GM21367 (cell line): ENCODE measurements at regions not wholly inside any gene's neighbourhood (a gene's known extent, or its start where the extent isn't known, plus 50 kb on each side); places are given as distances from the start of the nearest gene placed in this dataset.
"Not testable (repeated sequence)": the region's sequence is repeated elsewhere in the genome, so short reads cannot be mapped to it uniquely, and the experiment has no call there.

Experiments used
- ATAC-seq: cut with Tn5 transposase; IDR thresholded peaks from one replicate; pipeline ENCODE4 v1.9.1; 2021; ENCODE audit not compliant: unreplicated experiment

DNA sequence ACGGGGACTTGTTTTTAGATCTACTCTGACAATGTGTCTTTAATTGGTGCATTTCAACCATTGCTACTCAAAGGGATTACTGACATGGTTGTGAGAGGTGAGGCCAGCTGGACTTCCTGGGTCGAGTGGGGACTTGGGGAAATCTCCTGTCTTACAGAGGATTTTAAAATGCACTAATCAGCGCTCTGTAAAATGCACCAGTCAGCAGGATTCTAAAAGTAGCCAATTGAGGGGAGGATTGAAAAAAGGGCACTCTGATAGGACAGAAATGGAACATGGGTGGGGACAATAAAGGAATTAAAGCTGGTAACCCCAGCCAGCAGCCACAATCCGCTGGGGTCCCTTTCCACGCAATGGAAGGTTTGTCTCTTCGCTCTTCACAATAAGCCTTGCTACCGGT is 122.5 kb upstream of the SNRPN start:
- no peak for ATAC-seq

DNA sequence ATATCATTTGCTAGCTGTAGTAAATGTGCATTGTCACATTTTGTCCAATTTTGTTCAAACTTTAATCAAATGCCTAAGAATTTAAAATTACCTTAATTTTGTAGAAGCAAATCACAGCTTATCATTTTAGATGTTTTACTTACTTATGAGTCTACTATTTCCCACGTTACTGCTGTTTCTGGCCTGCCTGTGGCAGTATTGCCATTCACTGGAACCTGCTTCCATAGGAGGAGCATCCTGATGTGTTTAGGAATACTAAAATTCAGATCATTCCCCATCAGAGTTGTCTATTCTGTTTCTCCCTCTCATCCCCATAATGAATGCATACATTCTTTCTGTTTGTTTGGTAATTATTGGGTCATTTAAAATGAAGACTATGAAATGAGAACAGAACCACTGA is 119.5 kb upstream of the SNRPN start:
- ATAC-seq = no peak

DNA sequence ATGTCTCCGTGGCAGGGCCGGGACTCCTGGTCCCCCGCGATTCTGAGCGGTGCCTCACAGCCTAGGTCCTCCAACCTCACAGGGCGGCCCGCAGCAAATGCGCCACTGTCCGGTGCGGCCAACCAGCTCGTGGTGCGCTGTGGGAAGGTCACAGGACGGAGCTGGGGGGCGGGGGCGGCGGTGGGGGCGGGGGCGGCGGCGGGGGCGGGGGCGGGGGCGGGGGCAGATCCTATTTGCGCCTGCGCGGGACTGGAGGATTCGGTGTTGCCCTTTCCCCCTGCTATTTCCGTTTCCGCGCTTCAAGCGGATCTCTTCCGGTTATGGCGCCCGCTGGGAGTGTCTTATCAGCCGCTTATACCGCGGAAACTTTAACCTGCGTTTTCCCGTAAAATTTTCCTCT is 106.7 kb upstream of the SNRPN start:
- ATAC-seq = no peak

- ATAC-seq = no peak
Observed at GRCh38 chr15:24856397-24857390, 98.1 kb upstream of the SNRPN start.

GRCh38 chr15:24857763-24858162 is 97.0 kb upstream of the SNRPN start:
- ATAC-seq = no peak

GRCh38 chr15:24858183-24858582 is 96.6 kb upstream of the SNRPN start:
- ATAC-seq = not testable (repeated sequence)

DNA sequence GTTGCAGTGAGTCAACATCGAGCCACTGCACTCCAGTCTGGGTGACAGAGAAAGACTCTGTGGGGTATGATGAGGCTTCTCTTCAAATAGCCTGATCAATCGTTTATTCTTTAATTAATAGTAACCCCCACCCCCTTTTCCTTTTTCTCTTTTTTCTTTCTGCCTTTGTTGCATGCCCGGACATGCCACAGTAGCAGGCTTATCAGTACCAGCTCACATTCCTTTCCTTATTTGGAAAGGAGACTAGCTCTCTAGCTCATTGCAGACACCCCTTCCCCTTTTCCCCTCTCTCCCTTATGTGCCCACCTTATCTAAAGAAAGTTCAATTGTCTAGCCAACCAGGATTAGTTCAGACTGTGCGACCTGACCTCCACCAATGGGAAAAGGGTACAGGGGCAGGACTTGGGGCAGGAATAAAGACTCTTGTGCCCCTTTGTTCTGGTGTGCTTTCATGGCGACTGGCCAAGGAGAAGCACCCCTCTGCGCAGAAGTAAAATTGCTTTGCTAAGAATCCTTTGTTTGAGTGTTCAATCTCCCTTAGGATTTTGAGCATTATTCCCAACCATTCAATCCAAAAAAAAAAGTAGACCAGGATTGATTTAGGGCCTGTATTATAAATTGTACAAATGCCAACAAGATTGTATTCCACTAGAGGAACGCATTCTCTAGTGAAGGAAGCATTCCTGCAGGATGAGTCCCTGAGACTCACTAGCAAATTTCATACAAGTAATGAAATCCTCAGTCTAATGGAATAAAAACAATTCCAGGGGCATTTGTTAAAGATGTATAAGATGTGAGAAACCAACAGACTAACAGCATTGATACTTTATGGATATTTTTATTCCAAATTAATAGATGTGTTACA is 95.8 kb upstream of the SNRPN start:
- ATAC-seq = no peak

DNA sequence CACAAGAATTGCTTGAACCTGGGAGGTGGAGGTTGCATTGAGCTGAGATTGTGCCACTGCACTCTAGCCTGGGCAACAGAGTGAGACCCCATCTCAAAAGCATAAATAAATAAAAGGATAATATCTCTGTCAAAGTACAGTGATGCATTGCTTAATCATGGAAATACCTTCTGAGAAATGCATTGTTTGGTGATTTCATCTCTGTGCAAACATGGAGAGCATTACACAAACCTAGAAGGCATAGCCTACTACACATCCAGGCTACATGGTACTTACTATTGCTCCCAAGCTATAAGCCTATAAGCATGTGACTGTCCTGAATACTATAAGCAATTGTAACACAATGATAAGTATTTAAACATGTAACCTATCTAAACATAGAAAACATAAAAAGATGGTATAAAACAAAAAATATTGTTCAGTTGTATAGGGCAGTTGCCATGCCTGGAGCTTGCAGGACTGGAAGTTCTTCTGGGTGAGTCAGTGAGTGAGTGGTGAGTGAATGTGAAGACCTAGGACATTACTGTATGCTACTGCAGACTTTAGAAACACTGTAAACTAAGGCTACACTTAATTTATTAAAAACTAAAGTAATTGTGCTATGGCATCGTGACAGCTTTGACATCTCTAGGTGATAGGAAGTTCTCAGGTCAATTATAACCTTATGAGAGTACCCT is 93.6 kb upstream of the SNRPN start:
- ATAC-seq = no peak

- ATAC-seq = no peak
Observed at GRCh38 chr15:24862726-24863521, 91.9 kb upstream of the SNRPN start.

DNA sequence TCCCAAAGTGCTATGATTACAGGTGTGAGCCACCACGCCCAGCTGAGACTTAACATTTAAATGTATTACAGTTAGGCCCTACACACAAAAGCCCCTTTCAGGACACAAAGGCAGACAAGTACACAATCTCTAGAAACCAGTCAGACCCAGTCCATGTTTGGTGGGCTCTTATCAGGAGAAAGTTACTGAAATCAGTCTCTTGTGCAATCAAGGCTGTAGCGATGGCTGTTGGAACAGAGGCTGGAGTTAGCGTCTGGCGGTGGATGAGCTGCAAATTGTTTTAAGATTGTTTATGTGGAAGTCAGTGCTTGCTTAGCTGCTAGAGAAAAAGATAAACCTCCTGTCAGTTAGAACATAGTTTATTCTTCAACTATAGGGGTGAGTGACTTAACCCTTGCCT is 89.5 kb upstream of the SNRPN start:
- no peak for ATAC-seq

GRCh38 chr15:24877174-24877573 is 77.6 kb upstream of the SNRPN start:
- ATAC-seq = no peak

GRCh38 chr15:24878153-24878552 is 76.6 kb upstream of the SNRPN start:
- no peak for ATAC-seq

- no peak for ATAC-seq
Observed at GRCh38 chr15:24879492-24879891, 75.3 kb upstream of the SNRPN start.

GRCh38 chr15:24880663-24881062 is 74.1 kb upstream of the SNRPN start:
- no peak for ATAC-seq

DNA sequence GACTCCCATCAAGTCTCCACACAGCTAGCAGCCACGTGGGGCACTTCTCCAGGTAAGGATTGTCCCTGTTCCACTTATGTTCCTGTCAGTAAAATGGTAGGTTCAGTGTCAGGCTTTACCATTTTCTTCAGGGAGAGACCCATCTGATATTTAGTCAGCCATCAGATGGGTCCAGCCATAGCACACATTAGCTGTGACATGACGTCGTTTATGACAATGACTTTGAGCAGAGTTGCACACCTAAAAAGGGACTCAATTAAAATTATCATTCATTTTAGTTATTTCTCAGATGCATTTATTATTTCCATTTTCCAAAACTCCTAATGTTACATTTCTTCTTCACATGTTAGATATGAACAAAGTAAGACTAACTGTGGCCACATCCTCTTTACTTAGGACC is 68.2 kb upstream of the SNRPN start:
- ATAC-seq = no peak

GRCh38 chr15:24898715-24899272 is 56.0 kb upstream of the SNRPN start:
- no peak for ATAC-seq

DNA sequence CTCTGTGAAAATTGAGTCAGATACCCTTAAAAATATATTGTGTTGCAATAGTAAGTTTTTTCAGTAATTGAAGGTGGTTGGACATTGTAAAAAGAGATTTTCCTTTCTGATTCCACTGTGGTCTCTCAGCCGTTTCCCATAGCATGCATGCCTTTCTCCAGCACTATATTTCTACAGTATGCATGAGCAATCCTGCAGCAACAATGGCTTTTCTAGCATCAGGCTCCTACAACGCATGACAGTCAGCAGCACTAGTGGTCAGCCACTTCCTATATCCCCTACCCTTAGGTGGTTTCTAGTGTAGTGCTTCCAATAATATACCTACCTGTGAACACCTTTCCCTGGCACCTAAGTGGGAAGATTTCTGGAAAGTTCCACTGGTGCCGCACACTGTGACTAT is 55.4 kb upstream of the SNRPN start:
- no peak for ATAC-seq

- no peak for ATAC-seq
Observed at GRCh38 chr15:24899795-24900194, 55.0 kb upstream of the SNRPN start.

GRCh38 chr15:24901409-24901808 is 53.4 kb upstream of the SNRPN start:
- no peak for ATAC-seq
